Astrocyte (in vitro differentiated cells and primary cell): ENCODE measurements at regions not wholly inside any gene's neighbourhood (a gene's known extent, or its start where the extent isn't known, plus 50 kb on each side); places are given as distances from the start of the nearest gene placed in this dataset.

ENCODE experiments used
- DNase-seq: peaks from one replicate; pipeline ENCODE4 v3.0.0-alpha.2; 2010; ENCODE audit warnings: low read depth
- FAIRE-seq: peaks from 2 replicates; lab custom pipeline; 2011; peaks lifted over from hg19 to GRCh38; lab: Jason Lieb, UNC
- H2AFZ ChIP-seq: 2 replicates; pipeline ENCODE4 v1.6.0; 2012; ENCODE audit warnings: low read depth, low read length, inconsistent platforms
- H3K27ac ChIP-seq: 2 replicates; pipeline ENCODE4 v1.5.1; 2011; ENCODE audit warnings: low read depth, low read length, inconsistent platforms
- H3K27me3 ChIP-seq: 2 replicates; pipeline ENCODE4 v1.6.0; 2011; ENCODE audit warnings: low read length, inconsistent platforms; ENCODE audit not compliant: insufficient read depth
- H3K36me3 ChIP-seq: 2 replicates; pipeline ENCODE4 v1.5.1; 2011; ENCODE audit warnings: low read length, inconsistent platforms; ENCODE audit not compliant: insufficient read depth
- H3K4me1 ChIP-seq: 2 replicates; pipeline ENCODE4 v1.5.1; 2011; ENCODE audit warnings: low read length, inconsistent platforms; ENCODE audit not compliant: insufficient read depth
- H3K4me2 ChIP-seq: 2 replicates; pipeline ENCODE4 v1.6.0; 2012; ENCODE audit warnings: low read length, inconsistent platforms
- H3K4me3 ChIP-seq: 2 replicates; pipeline ENCODE4 v1.5.1; 2011; ENCODE audit warnings: low read depth, mild to moderate bottlenecking, low read length, inconsistent platforms; ENCODE audit not compliant: insufficient read depth
- H3K79me2 ChIP-seq: 2 replicates; pipeline ENCODE4 v1.6.0; 2012; ENCODE audit warnings: mild to moderate bottlenecking, low read length, inconsistent platforms; ENCODE audit not compliant: insufficient read depth
- H3K9ac ChIP-seq: 2 replicates; pipeline ENCODE4 v1.6.0; 2012; ENCODE audit warnings: mild to moderate bottlenecking, low read length, inconsistent platforms
- H3K9me3 ChIP-seq: 2 replicates; pipeline ENCODE4 v1.5.1; 2012; ENCODE audit warnings: low read depth, mild to moderate bottlenecking, low read length, inconsistent platforms; ENCODE audit not compliant: insufficient read depth
- H4K20me1 ChIP-seq: 2 replicates; pipeline ENCODE4 v1.6.0; 2012; ENCODE audit warnings: low read length, inconsistent platforms; ENCODE audit not compliant: insufficient read depth
- H3K27ac Mint-ChIP-seq: one replicate; pipeline ENCODE4 v1.8.0; 2021; ENCODE audit warnings: mild to moderate bottlenecking, mixed read lengths; ENCODE audit not compliant: unreplicated experiment
- H3K27me3 Mint-ChIP-seq: one replicate; pipeline ENCODE4 v1.8.0; 2021; ENCODE audit warnings: low read depth, mixed read lengths; ENCODE audit not compliant: unreplicated experiment
- H3K36me3 Mint-ChIP-seq: one replicate; pipeline ENCODE4 v1.8.0; 2021; ENCODE audit warnings: low read depth, mixed read lengths; ENCODE audit not compliant: unreplicated experiment
- H3K4me1 Mint-ChIP-seq: one replicate; pipeline ENCODE4 v1.8.0; 2021; ENCODE audit warnings: low read depth, mixed read lengths; ENCODE audit not compliant: unreplicated experiment
- H3K4me3 Mint-ChIP-seq: one replicate; pipeline ENCODE4 v1.8.0; 2021; ENCODE audit warnings: mild to moderate bottlenecking, moderate library complexity, mixed read lengths; ENCODE audit not compliant: unreplicated experiment
- H3K9me3 Mint-ChIP-seq: one replicate; pipeline ENCODE4 v1.8.0; 2021; ENCODE audit warnings: mild to moderate bottlenecking, mixed read lengths; ENCODE audit not compliant: unreplicated experiment
- EZH2 ChIP-seq: IDR thresholded peaks from 2 replicates; pipeline ENCODE4 v1.6.1; 2012; ENCODE audit warnings: mild to moderate bottlenecking, low read length, inconsistent platforms; ENCODE audit not compliant: insufficient read depth
- TF ChIP-seq, protein P1 (sequence below): IDR thresholded peaks from 2 replicates; pipeline ENCODE4 v1.5.1; 2011; ENCODE audit warnings: low read depth, mild to moderate bottlenecking, inconsistent platforms, low read length, moderate library complexity; ENCODE audit not compliant: insufficient read depth

DNA sequence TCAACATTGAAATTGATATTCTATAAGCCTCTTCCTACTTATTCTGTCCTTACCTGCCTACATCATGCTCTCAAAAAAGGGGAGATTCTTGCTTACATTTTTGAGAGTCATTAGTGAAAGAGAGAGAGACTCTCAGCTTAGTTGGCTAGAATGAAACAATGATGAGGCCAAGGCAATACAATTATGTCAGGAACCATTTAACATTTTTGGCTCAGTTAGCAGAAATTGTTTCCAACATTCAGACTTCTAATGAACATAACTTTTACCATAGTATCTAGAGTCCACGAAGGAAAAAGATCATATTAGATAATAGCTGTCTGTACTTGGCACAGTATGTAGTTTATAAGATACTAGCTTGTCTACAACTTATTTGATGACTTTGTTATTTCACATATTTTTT, 263.7 kb upstream of the ARX start:
- H3K27ac ChIP-seq = no peak overlapping the region
- H3K4me3 ChIP-seq = no peak overlapping the region
- no peaks in the 10 kb centered on the region for H3K9me3 ChIP-seq
- TF ChIP-seq, protein P1, sequence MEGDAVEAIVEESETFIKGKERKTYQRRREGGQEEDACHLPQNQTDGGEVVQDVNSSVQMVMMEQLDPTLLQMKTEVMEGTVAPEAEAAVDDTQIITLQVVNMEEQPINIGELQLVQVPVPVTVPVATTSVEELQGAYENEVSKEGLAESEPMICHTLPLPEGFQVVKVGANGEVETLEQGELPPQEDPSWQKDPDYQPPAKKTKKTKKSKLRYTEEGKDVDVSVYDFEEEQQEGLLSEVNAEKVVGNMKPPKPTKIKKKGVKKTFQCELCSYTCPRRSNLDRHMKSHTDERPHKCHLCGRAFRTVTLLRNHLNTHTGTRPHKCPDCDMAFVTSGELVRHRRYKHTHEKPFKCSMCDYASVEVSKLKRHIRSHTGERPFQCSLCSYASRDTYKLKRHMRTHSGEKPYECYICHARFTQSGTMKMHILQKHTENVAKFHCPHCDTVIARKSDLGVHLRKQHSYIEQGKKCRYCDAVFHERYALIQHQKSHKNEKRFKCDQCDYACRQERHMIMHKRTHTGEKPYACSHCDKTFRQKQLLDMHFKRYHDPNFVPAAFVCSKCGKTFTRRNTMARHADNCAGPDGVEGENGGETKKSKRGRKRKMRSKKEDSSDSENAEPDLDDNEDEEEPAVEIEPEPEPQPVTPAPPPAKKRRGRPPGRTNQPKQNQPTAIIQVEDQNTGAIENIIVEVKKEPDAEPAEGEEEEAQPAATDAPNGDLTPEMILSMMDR = no peak
- TF ChIP-seq EZH2 = no peak
- H3K4me1 ChIP-seq = no peaks in the 10 kb centered on the region
- H3K36me3 Mint-ChIP-seq = no peaks in the 10 kb centered on the region
- no peak overlapping the region for H2AFZ ChIP-seq
- H3K36me3 ChIP-seq = no peaks in the 10 kb centered on the region
- H3K4me2 ChIP-seq = no peak overlapping the region
- DNase-seq = no peak
- H3K27me3 Mint-ChIP-seq = no peaks in the 10 kb centered on the region
- H4K20me1 ChIP-seq = no peaks in the 10 kb centered on the region
- H3K27ac Mint-ChIP-seq = no peak overlapping the region
- FAIRE-seq = no peak
- no peaks in the 10 kb centered on the region for H3K27me3 ChIP-seq
- H3K9me3 Mint-ChIP-seq = no peaks in the 10 kb centered on the region
- H3K4me1 Mint-ChIP-seq = no peaks in the 10 kb centered on the region
- no peaks in the 10 kb centered on the region for H3K79me2 ChIP-seq
- no peak overlapping the region for H3K9ac ChIP-seq
- H3K4me3 Mint-ChIP-seq = no peak overlapping the region

DNA sequence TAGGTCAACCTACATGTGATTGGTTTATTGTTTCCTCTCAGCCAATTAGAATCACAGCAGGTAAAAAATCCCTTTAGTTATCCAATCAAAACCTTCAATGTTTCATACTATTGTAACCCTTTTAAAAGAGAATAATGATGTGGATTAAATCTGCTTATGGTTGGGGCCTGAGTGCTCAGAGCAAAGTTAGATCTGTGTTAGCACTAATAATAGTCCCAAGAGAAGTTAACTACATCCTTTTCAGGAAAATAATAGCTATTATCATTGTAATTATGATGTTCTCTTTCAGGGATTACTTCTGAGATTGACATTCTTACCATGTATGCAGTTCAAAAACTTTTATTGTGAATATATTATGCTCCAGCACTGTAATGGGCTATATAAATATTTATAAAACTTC, 262.6 kb upstream of the ARX start:
- H3K36me3 ChIP-seq = no peaks in the 10 kb centered on the region
- H3K4me3 ChIP-seq = no peak overlapping the region
- H3K9me3 ChIP-seq = no peaks in the 10 kb centered on the region
- H3K4me1 ChIP-seq = no peaks in the 10 kb centered on the region
- TF ChIP-seq EZH2 = no peak
- TF ChIP-seq, protein P1 = no peak
- H3K9ac ChIP-seq = no peak overlapping the region
- Mint-ChIP-seq H3K4me3 (no peak overlapping the region), H3K27ac (no peak overlapping the region), H3K9me3 (no peaks in the 10 kb centered on the region), H3K36me3 (no peaks in the 10 kb centered on the region), H3K4me1 (no peaks in the 10 kb centered on the region), H3K27me3 (no peaks in the 10 kb centered on the region)
- H2AFZ ChIP-seq = no peak overlapping the region
- FAIRE-seq (peak; percentile 75), DNase-seq (no peak)
- H3K27me3 ChIP-seq = no peaks in the 10 kb centered on the region
- H4K20me1 ChIP-seq = no peaks in the 10 kb centered on the region
- no peak overlapping the region for H3K4me2 ChIP-seq
- H3K79me2 ChIP-seq = no peaks in the 10 kb centered on the region
- no peak overlapping the region for H3K27ac ChIP-seq

DNA sequence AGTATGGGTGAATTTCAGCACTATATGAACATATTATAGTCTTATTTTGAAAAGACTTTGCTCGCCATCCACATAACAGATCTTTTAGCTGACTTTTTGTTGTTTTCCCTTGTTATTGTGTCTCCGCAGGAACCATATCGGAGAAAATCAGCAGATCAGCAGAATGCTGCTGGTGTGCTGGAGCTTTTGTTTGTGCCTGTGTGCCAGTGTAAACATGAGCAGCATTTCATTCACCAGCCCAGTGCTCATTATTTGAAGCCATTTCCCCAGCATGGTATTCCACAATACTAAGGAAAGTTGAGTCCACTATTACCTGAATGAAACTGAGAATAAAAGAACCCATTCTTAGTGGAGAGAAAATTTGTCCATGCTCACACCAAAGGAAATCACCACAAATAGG, 261.8 kb upstream of the ARX start:
- H3K9ac ChIP-seq = no peak overlapping the region
- DNase-seq (no peak), FAIRE-seq (no peak)
- Mint-ChIP-seq H3K9me3 (no peaks in the 10 kb centered on the region), H3K27me3 (no peaks in the 10 kb centered on the region), H3K4me1 (no peaks in the 10 kb centered on the region), H3K27ac (no peak overlapping the region), H3K4me3 (no peak overlapping the region), H3K36me3 (no peaks in the 10 kb centered on the region)
- no peaks in the 10 kb centered on the region for H3K79me2 ChIP-seq
- TF ChIP-seq, protein P1 = no peak
- TF ChIP-seq EZH2 = no peak
- H3K4me2 ChIP-seq = no peak overlapping the region
- no peak overlapping the region for H3K27ac ChIP-seq
- H3K4me3 ChIP-seq = no peak overlapping the region
- H2AFZ ChIP-seq = no peak overlapping the region
- H3K4me1 ChIP-seq = no peaks in the 10 kb centered on the region
- no peaks in the 10 kb centered on the region for H3K27me3 ChIP-seq
- H3K9me3 ChIP-seq = no peaks in the 10 kb centered on the region
- no peaks in the 10 kb centered on the region for H3K36me3 ChIP-seq
- H4K20me1 ChIP-seq = no peaks in the 10 kb centered on the region
